HEK293 (cell line): ENCODE measurements at regions not wholly inside any gene's neighbourhood (a gene's known extent, or its start where the extent isn't known, plus 50 kb on each side); places are given as distances from the start of the nearest gene placed in this dataset.

Experiments
- CTCF ChIA-PET: fragments of 350-600 bp; formaldehyde crosslinking; extraction: SDS; loops from one replicate; lab custom pipeline; 2021; ENCODE audit warnings: antibody characterized with exemption; lab: Yijun Ruan, JAX
- POLR2A ChIA-PET: fragments of 300-600 bp; formaldehyde crosslinking; extraction: SDS; loops from one replicate; lab custom pipeline; 2020; ENCODE audit warnings: antibody characterized with exemption, inconsistent platforms; lab: Yijun Ruan, JAX
- H3K27ac ChIP-seq: fragments of 200-500 bp; sonication (Bioruptor generic); 2 replicates; pipeline ENCODE4 v1.5.1; 2014; ENCODE audit warnings: low read depth, low read length, control low read depth, inconsistent platforms; ENCODE audit errors: extremely low read depth
- H3K36me3 ChIP-seq, 2 experiments: fragments of 200-500 bp in 1 of 2; sonication (Bioruptor generic) in 1 of 2; 1 replicate in 1 of 2; 2 replicates in 1 of 2; pipeline ENCODE4 v1.5.1; 2014 to 2017; ENCODE audit warnings: inconsistent platforms in 2 of 2, low read length in 2 of 2; ENCODE audit not compliant: control insufficient read depth in 2 of 2, insufficient read depth in 1 of 2
- H3K4me1 ChIP-seq: fragments of 200-500 bp; sonication (Bioruptor generic); 2 replicates; pipeline ENCODE4 v1.5.1; 2014; ENCODE audit warnings: mild to moderate bottlenecking, low read length, inconsistent platforms; ENCODE audit not compliant: control insufficient read depth, insufficient read depth
- H3K4me3 ChIP-seq: 2 replicates; pipeline ENCODE4 v1.5.1; 2011; ENCODE audit warnings: low read depth, mild to moderate bottlenecking, control low read depth, low read length, moderate library complexity
- H3K9me3 ChIP-seq: fragments of 200-500 bp; sonication (Bioruptor generic); 2 replicates; pipeline ENCODE4 v1.5.1; 2014; ENCODE audit warnings: low read depth, low read length, inconsistent platforms; ENCODE audit not compliant: control insufficient read depth, insufficient read depth
- MZF1 ChIP-seq: fragments of 450-650 bp; formaldehyde crosslinking; IDR thresholded peaks from 2 replicates; pipeline ENCODE4 v1.5.1; 2017; ENCODE audit warnings: missing biosample characterization, missing genetic modification characterization, borderline replicate concordance
- OVOL3 ChIP-seq: fragments of 450-650 bp; formaldehyde crosslinking; IDR thresholded peaks from 2 replicates; pipeline ENCODE4 v1.5.1; 2016; ENCODE audit warnings: missing biosample characterization, missing genetic modification characterization
- PRDM4 ChIP-seq: fragments of 450-650 bp; formaldehyde crosslinking; IDR thresholded peaks from 2 replicates; pipeline ENCODE4 v1.5.1; 2017; ENCODE audit warnings: missing biosample characterization, missing genetic modification characterization
- SCRT2 ChIP-seq: fragments of 450-650 bp; formaldehyde crosslinking; IDR thresholded peaks from 2 replicates; pipeline ENCODE4 v1.5.1; 2016; ENCODE audit warnings: missing biosample characterization, missing genetic modification characterization
- SP7 ChIP-seq: fragments of 450-650 bp; formaldehyde crosslinking; IDR thresholded peaks from 2 replicates; pipeline ENCODE4 v1.5.1; 2016; ENCODE audit warnings: missing biosample characterization, missing genetic modification characterization
- ZFP41 ChIP-seq: fragments of 450-650 bp; formaldehyde crosslinking; IDR thresholded peaks from 2 replicates; pipeline ENCODE4 v1.5.1; 2016; ENCODE audit warnings: missing biosample characterization, missing genetic modification characterization, borderline replicate concordance
- ZIC2 ChIP-seq: fragments of 450-650 bp; formaldehyde crosslinking; IDR thresholded peaks from 2 replicates; pipeline ENCODE4 v1.5.1; 2016; ENCODE audit warnings: missing biosample characterization, missing genetic modification characterization
- ZNF140 ChIP-seq: fragments of 450-650 bp; formaldehyde crosslinking; IDR thresholded peaks from 2 replicates; pipeline ENCODE4 v1.5.1; 2016; ENCODE audit warnings: missing biosample characterization, missing genetic modification characterization
- ZNF324 ChIP-seq: fragments of 450-650 bp; formaldehyde crosslinking; IDR thresholded peaks from 2 replicates; pipeline ENCODE4 v1.5.1; 2016; ENCODE audit warnings: missing biosample characterization, missing genetic modification characterization
- ZNF335 ChIP-seq: fragments of 450-650 bp; formaldehyde crosslinking; conservative IDR thresholded peaks from 2 replicates; pipeline ENCODE4 v1.5.1; 2016; ENCODE audit warnings: missing biosample characterization, missing genetic modification characterization
- ZNF362 ChIP-seq: fragments of 450-650 bp; formaldehyde crosslinking; IDR thresholded peaks from 2 replicates; pipeline ENCODE4 v1.5.1; 2016; ENCODE audit warnings: missing biosample characterization, missing genetic modification characterization
- ZNF426 ChIP-seq: fragments of 450-650 bp; formaldehyde crosslinking; IDR thresholded peaks from 2 replicates; pipeline ENCODE4 v1.5.1; 2017; ENCODE audit warnings: missing biosample characterization, missing genetic modification characterization, mild to moderate bottlenecking, inconsistent platforms, moderate library complexity
- ZNF518A ChIP-seq: fragments of 450-650 bp; formaldehyde crosslinking; conservative IDR thresholded peaks from 2 replicates; pipeline ENCODE4 v1.5.1; 2016; ENCODE audit warnings: low read depth, missing biosample characterization, missing genetic modification characterization
- ZNF560 ChIP-seq: fragments of 450-650 bp; formaldehyde crosslinking; IDR thresholded peaks from 2 replicates; pipeline ENCODE4 v1.5.1; 2017; ENCODE audit warnings: missing biosample characterization, missing genetic modification characterization, borderline replicate concordance
- ZNF624 ChIP-seq: fragments of 450-650 bp; formaldehyde crosslinking; IDR thresholded peaks from 2 replicates; pipeline ENCODE4 v1.5.1; 2017; ENCODE audit warnings: missing biosample characterization, missing genetic modification characterization
- ZNF660 ChIP-seq: fragments of 450-650 bp; IDR thresholded peaks from 2 replicates; pipeline ENCODE4 v1.5.1; 2018; ENCODE audit warnings: missing biosample characterization, mild to moderate bottlenecking, missing genetic modification characterization
- ZSCAN16 ChIP-seq: fragments of 450-650 bp; formaldehyde crosslinking; IDR thresholded peaks from 2 replicates; pipeline ENCODE4 v1.5.1; 2016; ENCODE audit warnings: missing biosample characterization, missing genetic modification characterization
- ZSCAN30 ChIP-seq: fragments of 450-650 bp; IDR thresholded peaks from 2 replicates; pipeline ENCODE4 v1.5.1; 2018; ENCODE audit warnings: missing biosample characterization, mild to moderate bottlenecking, missing genetic modification characterization, moderate library complexity
- TF ChIP-seq, protein P1 (sequence below): fragments of 450-650 bp; IDR thresholded peaks from 2 replicates; pipeline ENCODE4 v1.5.1; 2018; ENCODE audit warnings: missing biosample characterization, missing genetic modification characterization
- TF ChIP-seq, protein P2 (sequence below): fragments of 450-650 bp; formaldehyde crosslinking; IDR thresholded peaks from 2 replicates; pipeline ENCODE4 v1.5.1; 2016; ENCODE audit warnings: missing biosample characterization, missing genetic modification characterization

DNA sequence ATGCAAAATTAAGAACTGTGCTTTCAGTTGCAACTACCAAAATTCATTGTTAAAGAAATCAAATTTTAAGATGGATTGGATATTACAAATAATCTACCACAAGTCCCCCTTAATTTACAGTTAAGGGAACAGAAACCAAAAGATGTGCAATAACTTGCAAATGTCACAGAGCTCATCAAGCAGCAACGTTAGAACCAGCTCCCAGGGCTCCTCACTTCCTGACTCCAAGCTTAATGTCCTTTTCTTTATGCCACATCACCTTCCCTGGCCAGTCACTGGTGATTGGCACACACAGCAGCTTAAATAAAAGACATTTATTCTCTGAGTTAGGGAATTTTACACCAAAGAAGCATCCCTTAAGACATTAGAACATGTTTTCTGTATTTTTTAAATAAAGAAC is 159.7 kb downstream of the RSL24D1 start:
- Histone ChIP-seq H3K36me3 (no peaks in the 10 kb centered on the region), H3K4me3 (no peak overlapping the region), H3K4me1 (no peaks in the 10 kb centered on the region), H3K27ac (no peak overlapping the region)
- CTCF ChIA-PET, result interaction anchor here (0.6 kb wide), 1 partner anchor 180 kb away, joined by 3 read pairs; no protein-coding TSS in a partner anchor
- TF ChIP-seq, protein P1, sequence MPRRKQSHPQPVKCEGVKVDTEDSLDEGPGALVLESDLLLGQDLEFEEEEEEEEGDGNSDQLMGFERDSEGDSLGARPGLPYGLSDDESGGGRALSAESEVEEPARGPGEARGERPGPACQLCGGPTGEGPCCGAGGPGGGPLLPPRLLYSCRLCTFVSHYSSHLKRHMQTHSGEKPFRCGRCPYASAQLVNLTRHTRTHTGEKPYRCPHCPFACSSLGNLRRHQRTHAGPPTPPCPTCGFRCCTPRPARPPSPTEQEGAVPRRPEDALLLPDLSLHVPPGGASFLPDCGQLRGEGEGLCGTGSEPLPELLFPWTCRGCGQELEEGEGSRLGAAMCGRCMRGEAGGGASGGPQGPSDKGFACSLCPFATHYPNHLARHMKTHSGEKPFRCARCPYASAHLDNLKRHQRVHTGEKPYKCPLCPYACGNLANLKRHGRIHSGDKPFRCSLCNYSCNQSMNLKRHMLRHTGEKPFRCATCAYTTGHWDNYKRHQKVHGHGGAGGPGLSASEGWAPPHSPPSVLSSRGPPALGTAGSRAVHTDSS (tag by site-specific recombination), result no peak
- TF ChIP-seq ZNF560 (tag by site-specific recombination), result no peak
- TF ChIP-seq ZNF426 (tag by site-specific recombination), result no peak
- TF ChIP-seq, all 188 proteins: peak for 0
- POLR2A ChIA-PET, result no interaction called here
- no peaks in the 10 kb centered on the region for H3K9me3 ChIP-seq

- Histone ChIP-seq H3K9me3 (no peaks in the 10 kb centered on the region), H3K4me3 (no peak overlapping the region), H3K36me3 (no peaks in the 10 kb centered on the region), H3K4me1 (no peaks in the 10 kb centered on the region), H3K27ac (no peak overlapping the region)
- POLR2A ChIA-PET, result no interaction called here
- TF ChIP-seq ZNF560 (tag by site-specific recombination), result no peak
- TF ChIP-seq ZNF335 (tag by site-specific recombination), result no peak
- TF ChIP-seq ZNF362 (tag by site-specific recombination), result no peak
- no peak for TF ChIP-seq ZNF624 (tag by site-specific recombination)
- no peak for TF ChIP-seq ZIC2
- TF ChIP-seq SCRT2 (tag by site-specific recombination), result no peak
- no peak for TF ChIP-seq MZF1 (tag by site-specific recombination)
- no peak for TF ChIP-seq ZNF140 (tag by site-specific recombination)
- no peak for TF ChIP-seq PRDM4 (tag by site-specific recombination)
- no peak for TF ChIP-seq ZSCAN16 (tag by site-specific recombination)
- no peak for TF ChIP-seq ZNF324 (tag by site-specific recombination)
- TF ChIP-seq ZNF660 (tag by site-specific recombination), result no peak
- no peak for TF ChIP-seq SP7 (tag by site-specific recombination)
- TF ChIP-seq ZNF518A (tag by site-specific recombination), result no peak
- TF ChIP-seq, protein P2, sequence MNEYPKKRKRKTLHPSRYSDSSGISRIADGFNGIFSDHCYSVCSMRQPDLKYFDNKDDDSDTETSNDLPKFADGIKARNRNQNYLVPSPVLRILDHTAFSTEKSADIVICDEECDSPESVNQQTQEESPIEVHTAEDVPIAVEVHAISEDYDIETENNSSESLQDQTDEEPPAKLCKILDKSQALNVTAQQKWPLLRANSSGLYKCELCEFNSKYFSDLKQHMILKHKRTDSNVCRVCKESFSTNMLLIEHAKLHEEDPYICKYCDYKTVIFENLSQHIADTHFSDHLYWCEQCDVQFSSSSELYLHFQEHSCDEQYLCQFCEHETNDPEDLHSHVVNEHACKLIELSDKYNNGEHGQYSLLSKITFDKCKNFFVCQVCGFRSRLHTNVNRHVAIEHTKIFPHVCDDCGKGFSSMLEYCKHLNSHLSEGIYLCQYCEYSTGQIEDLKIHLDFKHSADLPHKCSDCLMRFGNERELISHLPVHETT (tag by site-specific recombination), result no peak
- TF ChIP-seq OVOL3 (tag by site-specific recombination), result no peak
- no peak for TF ChIP-seq ZSCAN30 (tag by site-specific recombination)
- TF ChIP-seq ZFP41 (tag by site-specific recombination), result no peak
- CTCF ChIA-PET, result no interaction called here
These were observed 161.0 kb downstream of the RSL24D1 start for GRCh38 chr15:55035749-55036148.
